ENCODE measurements at regions not wholly inside any gene's neighbourhood (a gene's known extent, or its start where the extent isn't known, plus 50 kb on each side); places are given as distances from the start of the nearest gene placed in this dataset.

GRCh38 chr11:15816260-15816871 is 540.0 kb downstream of the SOX6 start:
- Mint-ChIP-seq H3K27ac (no peak overlapping the region), H3K4me1 (peaks cover 4% of the 10 kb centered on the region), H3K4me3 (no peak overlapping the region), H3K27me3 (ENCODE audit: insufficient read depth) (peaks cover 6% of the 10 kb centered on the region), H3K9me3 (no peaks in the 10 kb centered on the region), H3K36me3 (ENCODE audit: low read depth) (no peaks in the 10 kb centered on the region)
- WGBS, 2 experiments (ENCODE audit: insufficient coverage in 1 of 2, insufficient read length in 1 of 2): 85 to 95% methylated on average over 2 of the region's 2 CpGs
- H3K27ac ChIP-seq (ENCODE audit: low read depth, low read length): no peak overlapping the region
- no peak for DNase-seq
- H3K4me3 ChIP-seq (ENCODE audit: low read length): no peak overlapping the region
- no peak overlapping the region for H3K9ac ChIP-seq (ENCODE audit: extremely low read depth, low read length, poor library complexity, severe bottlenecking)
- H3K27me3 ChIP-seq (ENCODE audit: control insufficient read depth, insufficient read depth, low read length, poor library complexity, severe bottlenecking): no peaks in the 10 kb centered on the region
- peaks cover 24% of the 10 kb centered on the region for H3K9me3 ChIP-seq (ENCODE audit: control insufficient read depth, low read length)
- TF ChIP-seq CTCF (conservative IDR thresholded peaks at IDR 0.05): no peak
- H3K4me1 ChIP-seq (ENCODE audit: control insufficient read depth, insufficient read depth, low read length): peaks cover 6% of the 10 kb centered on the region
- no peaks in the 10 kb centered on the region for H3K36me3 ChIP-seq (ENCODE audit: control insufficient read depth, insufficient read depth, low read length)

- no peaks in the 10 kb centered on the region for H3K9me3 Mint-ChIP-seq
- H3K9ac ChIP-seq (ENCODE audit: extremely low read depth, low read length, poor library complexity, severe bottlenecking): no peak overlapping the region
- H3K4me1 ChIP-seq (ENCODE audit: control insufficient read depth, insufficient read depth, low read length): peaks cover 6% of the 10 kb centered on the region
- no peak overlapping the region for H3K4me3 ChIP-seq (ENCODE audit: low read length)
- no peak for TF ChIP-seq CTCF (conservative IDR thresholded peaks at IDR 0.05)
- H3K27me3 Mint-ChIP-seq (ENCODE audit: insufficient read depth): peaks cover 6% of the 10 kb centered on the region
- no peak overlapping the region for H3K27ac ChIP-seq (ENCODE audit: low read depth, low read length)
- no peaks in the 10 kb centered on the region for H3K36me3 ChIP-seq (ENCODE audit: control insufficient read depth, insufficient read depth, low read length)
- H3K4me3 Mint-ChIP-seq: no peak overlapping the region
- no peaks in the 10 kb centered on the region for H3K36me3 Mint-ChIP-seq (ENCODE audit: low read depth)
- DNase-seq: no peak
- peaks cover 4% of the 10 kb centered on the region for H3K4me1 Mint-ChIP-seq
- no peak overlapping the region for H3K27ac Mint-ChIP-seq
- H3K9me3 ChIP-seq (ENCODE audit: control insufficient read depth, low read length): peaks cover 26% of the 10 kb centered on the region
- 92 to 98% methylated on average over 5 of the region's 5 CpGs for WGBS, 2 experiments (ENCODE audit: insufficient coverage in 1 of 2, insufficient read length in 1 of 2)
- no peaks in the 10 kb centered on the region for H3K27me3 ChIP-seq (ENCODE audit: control insufficient read depth, insufficient read depth, low read length, poor library complexity, severe bottlenecking)
These were observed 539.3 kb downstream of the SOX6 start for GRCh38 chr11:15817001-15817400.

GRCh38 chr11:15818132-15818842 is 538.1 kb downstream of the SOX6 start:
- Mint-ChIP-seq H3K9me3 (no peaks in the 10 kb centered on the region), H3K4me3 (no peak overlapping the region), H3K27me3 (ENCODE audit: insufficient read depth) (peaks cover 6% of the 10 kb centered on the region), H3K36me3 (ENCODE audit: low read depth) (no peaks in the 10 kb centered on the region), H3K27ac (no peak overlapping the region), H3K4me1 (peaks cover 4% of the 10 kb centered on the region)
- H3K4me3 ChIP-seq (ENCODE audit: low read length): peak overlapping the region; percentile 18
- TF ChIP-seq CTCF (conservative IDR thresholded peaks at IDR 0.05): no peak
- H3K27ac ChIP-seq (ENCODE audit: low read depth, low read length): no peak overlapping the region
- no peak for DNase-seq
- H3K9ac ChIP-seq (ENCODE audit: extremely low read depth, low read length, poor library complexity, severe bottlenecking): no peak overlapping the region
- H3K4me1 ChIP-seq (ENCODE audit: control insufficient read depth, insufficient read depth, low read length): peaks cover 6% of the 10 kb centered on the region
- peaks cover 26% of the 10 kb centered on the region for H3K9me3 ChIP-seq (ENCODE audit: control insufficient read depth, low read length)
- 89 to 94% methylated on average over 6 of the region's 6 CpGs for WGBS, 2 experiments (ENCODE audit: insufficient coverage in 1 of 2, insufficient read length in 1 of 2)
- no peaks in the 10 kb centered on the region for H3K27me3 ChIP-seq (ENCODE audit: control insufficient read depth, insufficient read depth, low read length, poor library complexity, severe bottlenecking)
- H3K36me3 ChIP-seq (ENCODE audit: control insufficient read depth, insufficient read depth, low read length): no peaks in the 10 kb centered on the region

All from endodermal cell (in vitro differentiated cells).